ENCODE measurements at regions not wholly inside any gene's neighbourhood (a gene's known extent, or its start where the extent isn't known, plus 50 kb on each side); places are given as distances from the start of the nearest gene placed in this dataset.

- no peaks in the 10 kb centered on the region for H3K4me1 Mint-ChIP-seq (ENCODE audit: low read depth)
- no peaks in the 10 kb centered on the region for H3K9me3 Mint-ChIP-seq
- H3K36me3 Mint-ChIP-seq (ENCODE audit: low read depth) = no peaks in the 10 kb centered on the region
- H3K27me3 Mint-ChIP-seq (ENCODE audit: low read depth) = no peaks in the 10 kb centered on the region
- intact Hi-C loops (cut with micrococcal nuclease) = no loop called here
- DNase-seq (ENCODE audit: low spot score) = no peak
- no peak overlapping the region for H3K27ac Mint-ChIP-seq
- H3K4me3 Mint-ChIP-seq (ENCODE audit: low read depth) = no peak overlapping the region
Measured at GRCh38 chr9:107727086-107727780, 237.7 kb upstream of the KLF4 start.

- intact Hi-C loops (cut with micrococcal nuclease) = no loop called here
Measured at GRCh38 chr9:107723015-107723414, 233.4 kb upstream of the KLF4 start.

DNA sequence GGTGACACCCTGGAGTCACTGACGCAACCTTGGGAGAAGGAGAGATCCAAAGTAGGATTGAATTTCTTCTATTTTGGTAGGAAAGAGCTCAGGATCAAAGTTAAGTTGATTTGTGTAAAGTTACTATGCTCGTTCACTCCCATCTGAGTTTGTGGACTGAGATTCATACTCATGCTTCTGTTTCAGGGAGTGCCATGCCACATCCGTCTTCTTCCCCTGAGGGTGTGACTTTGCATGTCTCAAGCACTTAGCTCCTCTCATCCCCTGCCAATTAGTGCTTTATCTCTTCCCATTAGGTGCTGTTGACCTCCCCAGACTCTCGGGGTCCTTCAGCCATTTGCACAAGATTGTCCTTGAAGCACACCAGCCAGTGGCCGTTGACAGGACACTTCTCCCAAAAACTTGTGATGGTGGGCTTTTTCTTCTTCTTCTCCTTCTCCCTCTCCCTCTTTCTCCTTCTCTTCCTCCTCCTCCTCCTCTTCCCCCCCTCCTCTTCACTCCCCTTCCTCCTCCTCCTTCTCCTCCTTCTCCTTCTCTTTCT lies 232.2 kb upstream of the KLF4 start:
- no peaks in the 10 kb centered on the region for H3K27me3 Mint-ChIP-seq (ENCODE audit: low read depth)
- H3K9me3 Mint-ChIP-seq = no peaks in the 10 kb centered on the region
- no peak for DNase-seq (ENCODE audit: low spot score)
- intact Hi-C loops (cut with micrococcal nuclease) = no loop called here
- no peak overlapping the region for H3K4me3 Mint-ChIP-seq (ENCODE audit: low read depth)
- H3K27ac Mint-ChIP-seq = no peak overlapping the region
- no peaks in the 10 kb centered on the region for H3K36me3 Mint-ChIP-seq (ENCODE audit: low read depth)
- no peaks in the 10 kb centered on the region for H3K4me1 Mint-ChIP-seq (ENCODE audit: low read depth)

More at GRCh38 chr9:107723015-107723414, 233.4 kb upstream of the KLF4 start:
- no peak for DNase-seq (ENCODE audit: low spot score)
- Mint-ChIP-seq H3K36me3 (ENCODE audit: low read depth) (no peaks in the 10 kb centered on the region), H3K4me1 (ENCODE audit: low read depth) (no peaks in the 10 kb centered on the region), H3K4me3 (ENCODE audit: low read depth) (no peak overlapping the region), H3K27ac (no peak overlapping the region), H3K9me3 (no peaks in the 10 kb centered on the region), H3K27me3 (ENCODE audit: low read depth) (no peaks in the 10 kb centered on the region)

DNA sequence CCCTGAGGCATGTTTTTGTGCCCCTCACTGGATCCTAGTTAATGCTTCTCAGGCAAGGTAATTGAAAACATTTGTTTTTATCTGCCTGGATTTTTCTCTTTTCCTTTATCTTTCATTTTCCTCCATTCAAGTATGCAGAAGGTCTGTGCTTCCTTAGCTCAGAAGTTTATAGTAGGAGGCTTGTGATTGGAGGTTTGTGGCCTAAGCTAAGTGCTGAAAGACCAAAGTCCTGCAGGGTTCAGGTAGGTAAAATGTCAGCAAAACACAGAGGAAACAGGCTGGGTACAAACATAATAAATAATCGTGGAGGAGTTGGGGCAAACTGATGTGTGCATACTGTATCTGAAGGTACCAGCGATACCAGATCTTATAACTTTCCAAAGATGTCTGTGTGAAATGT lies 230.9 kb upstream of the KLF4 start:
- no peaks in the 10 kb centered on the region for H3K9me3 Mint-ChIP-seq
- no peaks in the 10 kb centered on the region for H3K27me3 Mint-ChIP-seq (ENCODE audit: low read depth)
- H3K4me3 Mint-ChIP-seq (ENCODE audit: low read depth) = no peak overlapping the region
- H3K27ac Mint-ChIP-seq = no peak overlapping the region
- no peaks in the 10 kb centered on the region for H3K36me3 Mint-ChIP-seq (ENCODE audit: low read depth)
- no peak for DNase-seq (ENCODE audit: low spot score)
- intact Hi-C loops (cut with micrococcal nuclease) = no loop called here
- H3K4me1 Mint-ChIP-seq (ENCODE audit: low read depth) = no peaks in the 10 kb centered on the region

DNA sequence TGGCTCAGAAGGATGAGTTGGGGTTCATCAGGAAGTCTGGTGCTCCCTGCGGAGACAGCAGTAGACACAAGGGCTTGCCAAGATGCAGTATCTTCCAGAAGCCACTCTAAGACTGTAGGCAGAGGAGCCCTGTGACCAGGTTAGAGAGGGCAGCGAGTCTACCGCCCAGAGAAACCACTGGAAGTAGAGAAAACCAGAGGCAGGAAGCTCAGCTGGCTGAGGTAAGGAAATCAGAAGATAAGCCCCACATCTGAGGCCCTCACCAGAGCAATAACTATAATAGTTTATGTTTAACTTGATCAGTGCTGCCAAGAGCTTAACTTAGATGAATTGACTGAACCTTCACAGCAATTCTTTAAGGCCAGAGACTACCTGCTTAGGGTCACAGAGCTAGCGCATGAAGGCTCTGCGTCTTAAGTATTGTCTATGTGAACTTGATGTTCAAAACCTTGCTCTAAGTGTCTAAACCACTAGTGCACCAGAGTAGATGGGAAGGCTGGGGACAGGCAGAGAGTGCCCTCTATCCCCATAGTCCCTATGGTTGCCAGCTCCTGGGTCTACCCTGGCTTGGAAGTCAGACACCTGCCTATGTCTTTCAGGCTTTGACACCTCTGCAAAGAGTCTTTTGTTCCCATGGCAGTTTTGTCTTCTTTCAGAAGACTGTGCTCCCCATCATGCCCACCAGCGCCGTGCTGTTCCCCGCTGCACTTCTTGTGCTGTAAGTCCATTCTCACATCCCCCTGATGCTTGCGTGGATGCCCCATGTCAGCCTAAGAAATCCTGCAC lies 228.2 kb upstream of the KLF4 start:
- Mint-ChIP-seq H3K27me3 (ENCODE audit: low read depth) (no peaks in the 10 kb centered on the region), H3K4me3 (ENCODE audit: low read depth) (no peak overlapping the region), H3K9me3 (peaks cover 4% of the 10 kb centered on the region), H3K27ac (no peak overlapping the region), H3K4me1 (ENCODE audit: low read depth) (no peaks in the 10 kb centered on the region), H3K36me3 (ENCODE audit: low read depth) (no peaks in the 10 kb centered on the region)
- no peak for DNase-seq (ENCODE audit: low spot score)
- intact Hi-C loops (cut with micrococcal nuclease) = no loop called here

GRCh38 chr9:107715740-107716139 lies 226.2 kb upstream of the KLF4 start:
- H3K4me3 Mint-ChIP-seq (ENCODE audit: low read depth) = no peak overlapping the region
- no peaks in the 10 kb centered on the region for H3K36me3 Mint-ChIP-seq (ENCODE audit: low read depth)
- H3K4me1 Mint-ChIP-seq (ENCODE audit: low read depth) = no peaks in the 10 kb centered on the region
- H3K27ac Mint-ChIP-seq = no peak overlapping the region
- H3K27me3 Mint-ChIP-seq (ENCODE audit: low read depth) = no peaks in the 10 kb centered on the region
- H3K9me3 Mint-ChIP-seq = peaks cover 4% of the 10 kb centered on the region
- intact Hi-C loops (cut with micrococcal nuclease) = no loop called here
- no peak for DNase-seq (ENCODE audit: low spot score)

DNA sequence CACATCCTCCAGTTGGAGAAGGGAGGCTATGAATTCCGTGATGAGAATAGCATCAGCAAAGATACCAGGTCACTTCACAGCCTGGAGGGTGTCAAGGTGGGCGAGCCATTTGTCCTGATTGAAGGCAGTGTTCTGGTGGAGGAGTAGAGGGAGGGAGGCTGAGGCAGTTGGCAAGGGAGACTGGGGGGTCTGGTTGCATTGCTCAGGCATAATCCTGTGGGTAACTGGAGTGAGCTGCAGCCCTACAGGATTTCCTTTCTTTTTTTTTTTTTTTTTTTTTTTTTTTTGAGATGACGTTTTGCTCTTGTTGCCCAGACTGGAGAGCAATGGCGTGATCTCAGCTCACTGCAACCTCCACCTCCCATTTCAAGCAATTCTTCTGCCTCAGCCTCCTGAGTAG lies 223.9 kb upstream of the KLF4 start:
- no peaks in the 10 kb centered on the region for H3K27me3 Mint-ChIP-seq (ENCODE audit: low read depth)
- H3K9me3 Mint-ChIP-seq = peaks cover 4% of the 10 kb centered on the region
- no peaks in the 10 kb centered on the region for H3K4me1 Mint-ChIP-seq (ENCODE audit: low read depth)
- no peak overlapping the region for H3K4me3 Mint-ChIP-seq (ENCODE audit: low read depth)
- H3K27ac Mint-ChIP-seq = no peak overlapping the region
- H3K36me3 Mint-ChIP-seq (ENCODE audit: low read depth) = no peaks in the 10 kb centered on the region
- no peak for DNase-seq (ENCODE audit: low spot score)
- intact Hi-C loops (cut with micrococcal nuclease) = no loop called here

GRCh38 chr9:107712390-107712789 lies 222.8 kb upstream of the KLF4 start:
- DNase-seq (ENCODE audit: low spot score) = no peak
- H3K9me3 Mint-ChIP-seq = peaks cover 4% of the 10 kb centered on the region
- no peak overlapping the region for H3K4me3 Mint-ChIP-seq (ENCODE audit: low read depth)
- H3K36me3 Mint-ChIP-seq (ENCODE audit: low read depth) = no peaks in the 10 kb centered on the region
- intact Hi-C loops (cut with micrococcal nuclease) = no loop called here
- no peaks in the 10 kb centered on the region for H3K27me3 Mint-ChIP-seq (ENCODE audit: low read depth)
- no peak overlapping the region for H3K27ac Mint-ChIP-seq
- no peaks in the 10 kb centered on the region for H3K4me1 Mint-ChIP-seq (ENCODE audit: low read depth)

DNA sequence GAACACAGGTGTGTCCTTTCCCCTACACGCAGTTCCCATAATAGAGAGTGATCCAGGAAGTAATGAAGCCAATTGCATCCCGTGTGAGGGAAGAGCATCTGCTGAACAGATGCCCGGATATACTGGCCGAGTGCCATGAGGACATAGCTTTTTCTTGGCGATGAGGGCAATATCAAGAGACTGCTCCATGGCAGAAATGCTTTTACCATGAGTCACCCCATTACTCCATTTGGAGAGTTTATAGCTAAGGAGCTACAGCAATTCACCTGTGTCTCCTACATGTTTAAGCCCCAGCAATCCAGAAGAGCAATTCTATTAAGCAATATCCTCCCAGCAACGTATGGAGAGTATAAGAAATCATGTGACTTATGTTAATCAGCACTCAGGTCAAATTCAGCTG lies 222.0 kb upstream of the KLF4 start:
- Mint-ChIP-seq H3K27ac (no peak overlapping the region), H3K4me1 (ENCODE audit: low read depth) (no peaks in the 10 kb centered on the region), H3K4me3 (ENCODE audit: low read depth) (no peak overlapping the region), H3K36me3 (ENCODE audit: low read depth) (no peaks in the 10 kb centered on the region), H3K9me3 (peaks cover 4% of the 10 kb centered on the region), H3K27me3 (ENCODE audit: low read depth) (no peaks in the 10 kb centered on the region)
- no peak for DNase-seq (ENCODE audit: low spot score)
- intact Hi-C loops (cut with micrococcal nuclease) = no loop called here

GRCh38 chr9:107710953-107711352 lies 221.4 kb upstream of the KLF4 start:
- no peaks in the 10 kb centered on the region for H3K4me1 Mint-ChIP-seq (ENCODE audit: low read depth)
- no peaks in the 10 kb centered on the region for H3K27me3 Mint-ChIP-seq (ENCODE audit: low read depth)
- no peak overlapping the region for H3K4me3 Mint-ChIP-seq (ENCODE audit: low read depth)
- DNase-seq (ENCODE audit: low spot score) = no peak
- H3K9me3 Mint-ChIP-seq = peaks cover 4% of the 10 kb centered on the region
- H3K36me3 Mint-ChIP-seq (ENCODE audit: low read depth) = no peaks in the 10 kb centered on the region
- no peak overlapping the region for H3K27ac Mint-ChIP-seq
- intact Hi-C loops (cut with micrococcal nuclease) = no loop called here

DNA sequence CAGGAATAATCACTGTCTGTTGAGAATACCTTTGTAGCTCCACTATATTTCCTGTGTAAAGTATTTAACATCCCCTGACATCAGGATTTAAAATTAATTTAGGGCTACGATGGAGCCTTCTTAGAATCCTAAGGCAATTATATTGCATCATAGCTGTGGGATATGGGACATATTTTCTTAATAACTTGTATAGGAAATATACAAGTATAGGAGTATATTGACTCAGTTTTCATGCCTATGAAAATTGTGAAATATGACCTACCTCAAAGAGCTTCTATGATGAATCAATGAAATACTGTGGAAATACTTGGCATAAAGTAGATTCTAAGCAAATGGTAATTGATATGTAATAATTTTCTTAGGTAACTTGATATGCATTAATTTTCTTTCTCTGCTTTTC lies 221.0 kb upstream of the KLF4 start:
- H3K4me1 Mint-ChIP-seq (ENCODE audit: low read depth) = no peaks in the 10 kb centered on the region
- intact Hi-C loops (cut with micrococcal nuclease) = no loop called here
- H3K27ac Mint-ChIP-seq = no peak overlapping the region
- no peaks in the 10 kb centered on the region for H3K36me3 Mint-ChIP-seq (ENCODE audit: low read depth)
- H3K27me3 Mint-ChIP-seq (ENCODE audit: low read depth) = no peaks in the 10 kb centered on the region
- peaks cover 4% of the 10 kb centered on the region for H3K9me3 Mint-ChIP-seq
- no peak overlapping the region for H3K4me3 Mint-ChIP-seq (ENCODE audit: low read depth)
- DNase-seq (ENCODE audit: low spot score) = no peak

GRCh38 chr9:107708791-107709190 lies 219.2 kb upstream of the KLF4 start:
- Mint-ChIP-seq H3K27ac (no peak overlapping the region), H3K27me3 (ENCODE audit: low read depth) (no peaks in the 10 kb centered on the region), H3K36me3 (ENCODE audit: low read depth) (no peaks in the 10 kb centered on the region), H3K4me1 (ENCODE audit: low read depth) (no peaks in the 10 kb centered on the region), H3K4me3 (ENCODE audit: low read depth) (no peak overlapping the region), H3K9me3 (peaks cover 4% of the 10 kb centered on the region)
- intact Hi-C loops (cut with micrococcal nuclease) = no loop called here
- DNase-seq (ENCODE audit: low spot score) = no peak

- H3K27ac Mint-ChIP-seq = no peak overlapping the region
- DNase-seq (ENCODE audit: low spot score) = no peak
- intact Hi-C loops (cut with micrococcal nuclease) = no loop called here
- no peaks in the 10 kb centered on the region for H3K27me3 Mint-ChIP-seq (ENCODE audit: low read depth)
- H3K4me1 Mint-ChIP-seq (ENCODE audit: low read depth) = no peaks in the 10 kb centered on the region
- H3K4me3 Mint-ChIP-seq (ENCODE audit: low read depth) = no peak overlapping the region
- no peaks in the 10 kb centered on the region for H3K36me3 Mint-ChIP-seq (ENCODE audit: low read depth)
- H3K9me3 Mint-ChIP-seq = no peaks in the 10 kb centered on the region
Measured at GRCh38 chr9:107707915-107708441, 218.4 kb upstream of the KLF4 start.
